ENCODE measurements at regions not wholly inside any gene's neighbourhood (a gene's known extent, or its start where the extent isn't known, plus 50 kb on each side); places are given as distances from the start of the nearest gene placed in this dataset.

DNA sequence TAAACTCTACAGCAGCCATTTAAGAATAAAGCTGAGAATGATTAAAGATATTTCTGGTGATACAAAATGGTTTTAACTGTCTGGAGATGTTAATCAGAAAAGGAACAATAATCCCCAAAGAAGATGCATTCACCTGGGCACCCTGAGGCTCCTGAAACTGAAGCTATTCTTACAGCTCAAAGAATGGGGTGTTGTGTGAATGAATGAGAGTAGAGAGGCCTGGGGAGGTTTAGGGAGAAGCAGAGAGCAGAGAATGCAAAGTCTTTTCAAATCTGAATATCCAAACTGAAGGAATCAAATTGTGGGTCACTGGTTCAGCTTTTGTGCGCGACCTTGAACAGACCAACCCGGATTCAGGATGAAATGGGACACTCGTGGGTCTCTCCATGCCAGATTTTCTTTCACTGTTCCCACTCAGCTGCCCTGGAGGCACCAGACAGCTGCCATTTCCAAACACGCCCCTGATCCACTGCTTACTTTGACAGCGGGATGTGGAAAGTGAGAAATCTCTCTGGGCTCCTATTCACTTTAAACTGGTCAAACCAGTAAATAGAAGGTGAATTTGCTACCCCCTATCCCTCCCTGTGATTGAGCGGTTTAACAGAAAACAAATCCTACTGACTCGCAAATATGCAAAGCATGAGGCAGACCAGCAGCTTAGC, 485.5 kb upstream of the THBS1 start:
- no peak for DNase-seq

GRCh38 chr15:39096608-39097205, 484.2 kb upstream of the THBS1 start:
- no peak for DNase-seq

GRCh38 chr15:39099524-39099923, 481.4 kb upstream of the THBS1 start:
- DNase-seq: no peak

DNA sequence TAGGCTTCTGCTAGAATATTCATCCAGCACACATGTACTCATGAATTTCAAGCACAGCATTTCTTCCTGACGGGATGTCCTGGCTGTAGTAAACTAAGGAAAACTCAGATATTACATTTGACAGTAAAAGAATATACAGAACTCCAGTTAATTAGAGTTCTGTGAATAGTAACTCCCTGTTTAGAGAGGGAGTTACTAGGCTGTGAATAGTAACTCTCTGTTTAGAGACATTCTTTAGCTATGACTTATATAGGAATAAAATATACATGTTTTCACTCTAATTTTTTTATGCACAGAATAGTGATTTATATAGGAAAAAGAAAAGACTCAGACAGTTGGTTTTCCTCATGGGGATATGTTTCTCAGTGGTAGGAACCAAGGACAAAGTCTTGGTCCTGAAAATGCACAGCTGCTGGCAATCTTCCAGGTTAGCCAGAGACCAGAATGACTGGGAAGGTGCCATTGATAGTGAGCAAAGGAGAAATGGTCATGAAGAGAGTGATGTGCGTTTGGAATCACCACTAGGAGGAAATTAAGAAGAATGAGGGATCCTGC, 480.7 kb upstream of the THBS1 start:
- no peak for DNase-seq

DNA sequence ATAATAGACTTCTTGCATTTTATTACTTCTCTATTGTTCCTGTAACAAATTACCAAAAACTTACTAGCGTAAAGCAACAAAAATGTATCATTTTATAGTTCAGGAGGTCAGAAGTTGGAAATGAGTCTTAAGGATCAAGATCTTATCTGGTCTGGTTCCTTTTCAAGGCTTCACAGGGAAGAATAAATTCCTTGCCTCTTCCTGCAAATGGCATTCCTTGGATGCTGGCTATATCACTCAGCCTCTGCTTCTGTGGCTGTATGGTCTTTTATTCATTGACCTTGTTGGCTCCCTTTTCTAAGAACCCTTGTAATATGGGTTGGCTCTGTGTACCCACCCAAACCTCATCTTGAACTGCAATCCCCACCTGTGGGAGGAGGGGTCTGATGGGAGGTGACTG, 478.4 kb upstream of the THBS1 start:
- no peak for DNase-seq

GRCh38 chr15:39106950-39107349, 473.9 kb upstream of the THBS1 start:
- DNase-seq: no peak

GRCh38 chr15:39108021-39108420, 472.9 kb upstream of the THBS1 start:
- no peak for DNase-seq

DNA sequence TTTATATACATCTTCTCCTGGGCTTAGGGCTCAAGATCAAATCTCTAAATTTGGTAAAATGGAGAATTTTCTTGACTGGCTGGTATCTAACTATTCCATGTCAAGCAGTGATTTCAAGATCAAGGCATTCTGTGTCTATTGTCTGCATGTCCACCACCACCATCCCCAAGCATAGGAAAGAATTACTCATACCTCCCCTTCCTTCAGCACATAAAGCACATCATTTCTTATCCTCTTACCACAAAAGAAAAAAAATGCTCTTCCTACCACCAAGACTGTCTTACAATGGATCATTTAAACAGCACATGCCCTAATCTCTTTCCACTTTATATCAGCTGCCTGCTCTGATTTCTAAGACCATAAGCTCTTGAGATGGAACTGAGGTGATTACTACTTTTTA, 470.5 kb upstream of the THBS1 start:
- DNase-seq: no peak

DNA sequence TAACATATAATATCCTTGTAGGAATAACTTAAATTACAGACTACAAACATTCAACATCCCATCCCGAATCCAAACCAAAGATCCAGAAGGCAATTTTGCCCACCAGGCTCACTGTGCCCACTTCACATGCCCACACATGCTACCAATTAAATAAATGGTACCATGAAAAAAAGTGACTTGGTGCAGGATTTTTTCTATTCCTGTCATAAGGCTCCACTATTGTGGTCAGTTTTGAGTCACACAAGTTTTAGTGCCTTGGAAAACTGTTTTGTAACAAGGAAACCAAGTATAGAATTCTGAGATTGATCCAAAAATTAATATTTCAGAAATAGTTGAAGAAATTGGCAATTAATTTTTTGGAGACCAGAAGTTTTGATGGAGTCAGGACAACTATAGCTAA, 470.1 kb upstream of the THBS1 start:
- DNase-seq: no peak

DNA sequence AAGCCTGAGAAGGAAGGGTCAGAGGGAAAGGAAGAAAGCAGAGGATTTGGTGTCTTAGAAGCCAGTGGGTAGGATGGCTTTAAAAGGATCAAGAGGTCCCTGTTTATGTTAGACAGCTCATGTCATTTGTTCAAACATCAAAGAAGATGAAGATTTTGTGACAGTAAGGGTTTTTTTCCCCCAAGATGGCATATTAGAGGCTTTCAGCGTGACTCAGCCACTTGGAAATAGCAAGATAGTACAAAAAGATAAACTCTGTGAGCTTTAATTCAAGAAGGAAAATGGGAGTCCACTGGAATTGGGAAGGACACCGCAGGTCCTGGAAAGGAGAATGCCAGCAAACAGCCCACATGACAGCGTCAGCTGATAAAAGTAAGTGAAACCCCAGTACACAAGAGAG, 467.1 kb upstream of the THBS1 start:
- no peak for DNase-seq

GRCh38 chr15:39114690-39115378, 466.0 kb upstream of the THBS1 start:
- no peak for DNase-seq

DNA sequence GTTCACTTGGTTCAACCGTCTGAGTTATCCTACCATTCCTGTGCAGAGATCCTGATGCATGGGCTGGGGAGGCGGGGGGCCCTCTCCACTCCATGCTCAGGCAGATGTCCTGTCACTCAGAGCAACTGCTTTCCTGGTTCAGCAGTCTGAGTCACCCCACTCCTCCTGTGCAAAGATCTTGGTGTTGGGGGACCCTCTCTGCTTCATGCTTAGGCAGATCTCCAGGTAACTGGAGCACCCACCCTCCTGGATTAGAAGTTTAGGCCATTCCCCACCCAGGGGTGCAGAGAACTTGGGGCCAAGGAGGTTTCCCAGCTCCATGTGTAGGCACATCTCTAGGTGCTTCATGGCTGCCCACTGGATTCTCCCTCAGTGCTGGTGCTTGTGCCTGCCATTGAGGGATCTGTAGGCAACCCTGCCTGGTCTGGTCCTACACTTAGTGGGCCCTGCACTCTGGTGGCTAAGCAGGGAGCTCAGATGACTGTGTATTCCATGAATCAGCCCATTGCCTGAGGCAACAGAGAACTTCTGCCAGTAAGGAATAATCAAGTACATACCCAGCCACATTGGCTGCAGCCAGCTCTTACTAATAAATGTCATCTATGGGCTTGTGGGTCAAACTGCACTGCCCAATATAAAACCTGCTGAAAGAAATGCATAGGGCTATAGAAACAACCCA, 465.4 kb upstream of the THBS1 start:
- no peak for DNase-seq

DNA sequence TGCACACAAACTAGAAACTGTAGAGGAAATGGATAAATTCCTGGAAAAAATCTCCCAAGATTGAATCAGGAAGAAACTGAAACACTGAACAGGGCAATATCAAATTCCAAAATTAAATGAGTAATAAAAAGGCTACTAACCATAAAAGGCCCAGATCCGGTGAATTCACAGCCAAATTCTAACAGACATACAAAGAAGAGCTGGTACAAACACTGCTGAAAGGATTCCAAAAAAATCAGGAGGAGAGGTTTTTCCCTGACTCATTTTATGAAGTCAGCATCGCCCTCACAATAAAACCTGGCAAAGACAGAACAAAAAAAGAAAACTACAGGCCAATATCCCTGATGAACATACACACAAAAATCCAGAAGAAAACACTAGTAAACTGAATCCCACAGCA, 462.4 kb upstream of the THBS1 start:
- no peak for DNase-seq

GRCh38 chr15:39124155-39124552, 456.7 kb upstream of the THBS1 start:
- DNase-seq: no peak

DNA sequence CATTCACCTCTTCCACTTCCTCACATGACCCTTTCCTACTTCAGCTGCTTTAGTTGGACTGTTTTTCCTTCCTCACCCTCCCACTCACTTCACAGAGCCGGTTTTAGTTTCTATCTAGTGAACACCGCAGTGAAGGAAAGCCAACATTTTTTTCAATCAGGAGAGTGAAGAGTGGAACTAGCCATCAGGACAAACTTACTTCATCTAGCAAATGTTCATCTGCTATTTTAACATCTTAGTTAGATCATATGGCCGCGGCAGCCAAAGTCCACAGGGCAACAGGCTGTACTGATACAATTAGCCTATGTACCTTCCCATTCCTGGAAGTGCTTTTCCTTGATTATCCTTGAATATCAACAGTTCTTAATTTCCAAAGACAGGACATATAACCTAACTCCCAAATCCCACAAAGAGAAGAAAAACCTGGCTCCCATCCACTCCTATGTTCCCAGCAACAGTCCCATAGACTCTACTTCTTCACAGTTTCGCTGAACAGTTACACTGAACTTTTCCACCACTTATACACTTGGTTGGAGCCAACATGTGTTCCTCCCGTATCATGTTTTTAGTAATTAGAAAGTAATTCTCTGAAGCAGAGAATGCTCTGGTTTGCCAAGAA, 456.2 kb upstream of the THBS1 start:
- no peak for DNase-seq

DNA sequence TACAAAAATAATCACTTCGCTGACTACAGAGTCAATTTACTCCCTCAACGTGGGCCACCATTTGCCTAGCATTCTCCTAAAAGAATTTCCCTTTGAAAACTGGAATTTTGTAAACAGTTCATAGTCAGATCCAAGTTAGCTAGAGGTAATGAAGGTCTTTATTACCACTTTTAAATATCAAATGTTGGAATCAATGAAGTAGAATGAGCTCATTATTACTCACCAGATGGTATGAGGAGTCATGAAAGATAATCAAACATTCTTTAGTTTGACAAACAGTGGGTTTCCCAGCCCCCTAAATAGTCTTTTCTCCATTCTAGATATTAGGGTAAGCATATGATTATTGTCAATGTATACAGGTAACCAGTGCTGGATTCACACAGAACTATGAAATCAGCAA, 455.7 kb upstream of the THBS1 start:
- no peak for DNase-seq

DNA sequence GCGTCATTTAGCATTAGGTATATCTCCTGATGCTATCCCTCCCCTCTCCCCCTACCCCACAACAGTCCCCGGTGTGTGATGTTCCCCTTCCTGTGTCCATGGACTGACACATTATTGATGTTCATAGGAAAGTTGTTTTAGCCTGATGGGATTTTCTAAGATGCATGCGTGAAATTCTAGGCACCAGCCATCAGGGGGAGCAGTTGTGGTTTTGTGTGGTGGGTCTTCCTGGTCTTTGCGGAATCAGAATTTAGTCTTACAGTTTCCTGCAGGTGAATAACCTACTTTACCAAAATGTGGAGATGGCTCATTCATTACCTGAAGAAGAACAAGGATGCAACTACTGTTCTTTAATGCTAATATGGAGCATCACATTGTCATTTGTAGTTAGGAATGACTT, 455.0 kb upstream of the THBS1 start:
- peak; percentile 16 for DNase-seq

DNA sequence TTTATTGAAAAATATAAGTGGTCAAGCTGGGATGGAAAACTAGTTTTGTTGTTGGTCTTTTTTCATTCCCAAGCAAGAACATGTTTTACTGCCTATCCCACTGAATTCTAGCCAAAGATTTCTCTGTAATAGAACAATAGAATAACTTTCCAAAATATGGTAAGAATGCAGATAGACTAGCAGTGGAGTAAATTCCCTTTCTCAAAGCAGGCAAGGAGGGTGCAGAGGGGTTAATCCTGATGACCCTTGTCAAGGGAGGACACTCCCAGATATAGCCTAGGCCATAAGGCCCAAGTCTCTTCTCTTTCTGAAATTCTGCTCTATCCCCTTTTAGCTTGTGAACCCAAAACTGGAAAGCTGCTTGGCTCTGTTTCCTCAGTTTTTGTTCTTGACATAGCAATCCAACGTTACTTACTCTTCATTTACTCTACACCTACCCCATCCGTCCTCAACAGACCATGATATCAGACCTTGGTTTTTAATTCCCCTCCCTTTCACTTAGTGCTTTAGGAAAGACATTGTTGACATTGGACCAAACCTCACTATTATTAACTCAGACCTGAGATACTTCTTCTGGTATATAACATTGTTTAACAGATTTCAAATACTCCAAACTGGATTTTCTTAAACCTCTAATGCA, 453.6 kb upstream of the THBS1 start:
- DNase-seq: no peak

DNA sequence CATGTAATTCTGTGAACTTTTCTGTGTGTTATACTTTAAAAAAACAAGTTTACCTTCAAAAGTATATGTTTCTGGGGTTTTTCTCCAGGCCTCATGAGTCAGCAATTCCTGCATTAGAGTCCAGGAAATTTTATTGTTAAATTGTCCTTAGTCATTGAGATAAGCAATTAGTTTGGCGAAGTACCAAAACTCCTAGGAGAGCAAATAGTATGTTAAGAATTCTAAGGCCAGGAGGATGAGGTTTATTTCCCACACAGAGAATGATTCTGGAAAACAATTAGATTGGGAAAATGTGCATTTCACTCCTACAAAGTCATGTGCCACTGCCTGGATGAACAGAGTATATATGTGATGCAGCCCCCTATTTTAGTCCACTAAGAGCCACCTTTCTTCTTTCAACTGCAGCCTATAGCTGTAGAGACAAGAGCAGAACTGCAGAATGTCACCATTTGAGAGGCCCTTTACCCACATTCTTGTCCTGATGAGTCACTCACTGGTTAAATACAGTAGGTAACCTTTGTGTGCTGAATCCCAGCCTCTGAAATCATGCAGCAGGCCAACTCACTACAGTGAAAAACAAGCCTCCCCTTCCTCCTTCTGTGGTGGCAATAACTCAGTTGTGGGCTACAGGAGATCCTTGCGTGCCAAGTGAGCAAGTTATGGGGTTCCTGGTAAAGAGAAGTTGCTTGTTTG, 452.8 kb upstream of the THBS1 start:
- no peak for DNase-seq

- no peak for DNase-seq
Observed at GRCh38 chr15:39128746-39129145, 452.1 kb upstream of the THBS1 start.

- no peak for DNase-seq
Observed at GRCh38 chr15:39130556-39131379, 450.1 kb upstream of the THBS1 start.
